Breast epithelium (tissue), 3 donors: ENCODE measurements at regions not wholly inside any gene's neighbourhood (a gene's known extent, or its start where the extent isn't known, plus 50 kb on each side); places are given as distances from the start of the nearest gene placed in this dataset.

Source experiments
- POLR2A ChIP-seq: fragments of 450-650 bp; IDR thresholded peaks from one replicate; pipeline ENCODE4 v1.6.1; 2016; ENCODE audit warnings: antibody characterized with exemption, mild to moderate bottlenecking, moderate library complexity
- TF ChIP-seq, protein P1 (sequence below), 3 donors: fragments of 450-650 bp; IDR thresholded peaks; one replicate each; pipeline ENCODE4 v1.5.1; 2016 to 2017; ENCODE audit warnings: antibody characterized with exemption in 3 of 3, mild to moderate bottlenecking in 3 of 3, moderate library complexity in 3 of 3

DNA sequence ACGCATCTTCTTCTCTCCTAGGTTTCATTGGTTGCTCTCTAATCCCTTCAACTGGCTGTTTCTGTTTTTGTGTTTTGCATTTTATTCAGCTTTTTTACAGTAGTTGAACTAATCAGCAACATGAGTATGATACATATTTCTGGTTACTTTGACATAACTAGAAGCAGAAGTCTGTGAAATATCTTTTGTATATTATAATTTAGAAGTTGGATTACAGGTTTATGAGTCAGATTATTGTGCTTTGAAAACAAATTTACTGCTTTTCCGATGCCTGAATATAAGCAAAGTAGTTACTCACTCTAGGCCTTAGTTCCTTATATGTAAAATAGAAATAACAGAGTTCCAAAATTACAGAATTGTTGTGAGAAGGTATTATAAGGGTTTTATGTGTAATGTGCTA is 96.2 kb upstream of the MEOX2 start:
- TF ChIP-seq, protein P1, sequence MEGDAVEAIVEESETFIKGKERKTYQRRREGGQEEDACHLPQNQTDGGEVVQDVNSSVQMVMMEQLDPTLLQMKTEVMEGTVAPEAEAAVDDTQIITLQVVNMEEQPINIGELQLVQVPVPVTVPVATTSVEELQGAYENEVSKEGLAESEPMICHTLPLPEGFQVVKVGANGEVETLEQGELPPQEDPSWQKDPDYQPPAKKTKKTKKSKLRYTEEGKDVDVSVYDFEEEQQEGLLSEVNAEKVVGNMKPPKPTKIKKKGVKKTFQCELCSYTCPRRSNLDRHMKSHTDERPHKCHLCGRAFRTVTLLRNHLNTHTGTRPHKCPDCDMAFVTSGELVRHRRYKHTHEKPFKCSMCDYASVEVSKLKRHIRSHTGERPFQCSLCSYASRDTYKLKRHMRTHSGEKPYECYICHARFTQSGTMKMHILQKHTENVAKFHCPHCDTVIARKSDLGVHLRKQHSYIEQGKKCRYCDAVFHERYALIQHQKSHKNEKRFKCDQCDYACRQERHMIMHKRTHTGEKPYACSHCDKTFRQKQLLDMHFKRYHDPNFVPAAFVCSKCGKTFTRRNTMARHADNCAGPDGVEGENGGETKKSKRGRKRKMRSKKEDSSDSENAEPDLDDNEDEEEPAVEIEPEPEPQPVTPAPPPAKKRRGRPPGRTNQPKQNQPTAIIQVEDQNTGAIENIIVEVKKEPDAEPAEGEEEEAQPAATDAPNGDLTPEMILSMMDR (IDR thresholded peaks at IDR 0.05) = no peak
- TF ChIP-seq POLR2A = no peak
